Activated naive CD4-positive, alpha-beta T cell treated with anti-CD3 and anti-CD28 coated beads, Interleukin-2, amount 10 ng/mL, durations not matched to agents 7 days and 5 days (primary cell): ENCODE measurements at regions not wholly inside any gene's neighbourhood (a gene's known extent, or its start where the extent isn't known, plus 50 kb on each side); places are given as distances from the start of the nearest gene placed in this dataset.

Source experiments
- CTCF ChIA-PET: fragments of 350-600 bp; sonication (Branson Sonifier 250); formaldehyde crosslinking; loops from one replicate; lab custom pipeline; 2021; ENCODE audit warnings: antibody characterized with exemption; lab: Charles Lee
- DNase-seq: peaks from one replicate; pipeline ENCODE4 v3.0.0-alpha.2; 2020
- H3K27ac Mint-ChIP-seq: one replicate; pipeline ENCODE4 v1.8.0; 2021; ENCODE audit warnings: mild to moderate bottlenecking, moderate library complexity, mixed read lengths
- H3K27me3 Mint-ChIP-seq: one replicate; pipeline ENCODE4 v1.8.0; 2021; ENCODE audit warnings: mild to moderate bottlenecking, mixed read lengths
- H3K36me3 Mint-ChIP-seq: one replicate; pipeline ENCODE4 v1.8.0; 2021; ENCODE audit warnings: mixed read lengths
- H3K4me1 Mint-ChIP-seq: one replicate; pipeline ENCODE4 v1.8.0; 2021; ENCODE audit warnings: mixed read lengths
- H3K4me3 Mint-ChIP-seq: one replicate; pipeline ENCODE4 v1.8.0; 2021; ENCODE audit warnings: mild to moderate bottlenecking, moderate library complexity, mixed read lengths
- H3K9me3 Mint-ChIP-seq: one replicate; pipeline ENCODE4 v1.8.0; 2021; ENCODE audit warnings: mixed read lengths

GRCh38 chr2:153138651-153139375, 339.7 kb downstream of the RPRM start:
- H3K4me1 Mint-ChIP-seq: no peaks in the 10 kb centered on the region
- H3K4me3 Mint-ChIP-seq: no peak overlapping the region
- no peaks in the 10 kb centered on the region for H3K27me3 Mint-ChIP-seq
- no peak for DNase-seq
- H3K9me3 Mint-ChIP-seq: no peaks in the 10 kb centered on the region
- CTCF ChIA-PET: no interaction called here
- H3K36me3 Mint-ChIP-seq: no peaks in the 10 kb centered on the region
- H3K27ac Mint-ChIP-seq: no peak overlapping the region

GRCh38 chr2:153136216-153136615, 342.3 kb downstream of the RPRM start:
- Mint-ChIP-seq H3K36me3 (no peaks in the 10 kb centered on the region), H3K9me3 (no peaks in the 10 kb centered on the region), H3K4me1 (no peaks in the 10 kb centered on the region), H3K27ac (no peak overlapping the region), H3K27me3 (no peaks in the 10 kb centered on the region), H3K4me3 (no peak overlapping the region)
- no peak for DNase-seq
- CTCF ChIA-PET: no interaction called here

- DNase-seq: no peak
- H3K36me3 Mint-ChIP-seq: no peaks in the 10 kb centered on the region
- H3K4me3 Mint-ChIP-seq: no peak overlapping the region
- no peaks in the 10 kb centered on the region for H3K9me3 Mint-ChIP-seq
- H3K27ac Mint-ChIP-seq: no peak overlapping the region
- H3K27me3 Mint-ChIP-seq: no peaks in the 10 kb centered on the region
- H3K4me1 Mint-ChIP-seq: no peaks in the 10 kb centered on the region
- CTCF ChIA-PET: no interaction called here
Observed at GRCh38 chr2:153134725-153135124, 343.8 kb downstream of the RPRM start.

- Mint-ChIP-seq H3K4me3 (no peak overlapping the region), H3K36me3 (no peaks in the 10 kb centered on the region), H3K27ac (no peak overlapping the region), H3K4me1 (no peaks in the 10 kb centered on the region), H3K9me3 (peaks cover 2% of the 10 kb centered on the region), H3K27me3 (no peaks in the 10 kb centered on the region)
- no peak for DNase-seq
- CTCF ChIA-PET: no interaction called here
Observed at GRCh38 chr2:153133716-153134115, 344.8 kb downstream of the RPRM start.

- H3K27me3 Mint-ChIP-seq: no peaks in the 10 kb centered on the region
- DNase-seq: no peak
- no peaks in the 10 kb centered on the region for H3K4me1 Mint-ChIP-seq
- H3K36me3 Mint-ChIP-seq: no peaks in the 10 kb centered on the region
- CTCF ChIA-PET: no interaction called here
- H3K4me3 Mint-ChIP-seq: no peak overlapping the region
- no peak overlapping the region for H3K27ac Mint-ChIP-seq
- H3K9me3 Mint-ChIP-seq: peaks cover 2% of the 10 kb centered on the region
Observed at GRCh38 chr2:153132418-153132817, 346.1 kb downstream of the RPRM start.

- no peaks in the 10 kb centered on the region for H3K27me3 Mint-ChIP-seq
- CTCF ChIA-PET: interaction anchor here (1.0 kb wide), 1 partner anchor 189 kb away, joined by 3 read pairs; no protein-coding TSS in a partner anchor
- H3K4me1 Mint-ChIP-seq: no peaks in the 10 kb centered on the region
- H3K27ac Mint-ChIP-seq: no peak overlapping the region
- H3K9me3 Mint-ChIP-seq: no peaks in the 10 kb centered on the region
- no peak for DNase-seq
- no peak overlapping the region for H3K4me3 Mint-ChIP-seq
- no peaks in the 10 kb centered on the region for H3K36me3 Mint-ChIP-seq
Observed at GRCh38 chr2:153115141-153115540, 363.4 kb downstream of the RPRM start.

- H3K4me3 Mint-ChIP-seq: no peak overlapping the region
- H3K9me3 Mint-ChIP-seq: no peaks in the 10 kb centered on the region
- no peak for DNase-seq
- CTCF ChIA-PET: no interaction called here
- H3K36me3 Mint-ChIP-seq: no peaks in the 10 kb centered on the region
- no peak overlapping the region for H3K27ac Mint-ChIP-seq
- H3K4me1 Mint-ChIP-seq: peaks cover 6% of the 10 kb centered on the region
- no peaks in the 10 kb centered on the region for H3K27me3 Mint-ChIP-seq
Observed at GRCh38 chr2:153110486-153110885, 368.1 kb downstream of the RPRM start.

- Mint-ChIP-seq H3K4me3 (no peak overlapping the region), H3K36me3 (no peaks in the 10 kb centered on the region), H3K9me3 (no peaks in the 10 kb centered on the region), H3K4me1 (peaks cover 6% of the 10 kb centered on the region), H3K27me3 (no peaks in the 10 kb centered on the region), H3K27ac (no peak overlapping the region)
- no peak for DNase-seq
- CTCF ChIA-PET: no interaction called here
Observed at GRCh38 chr2:153109793-153110192, 368.8 kb downstream of the RPRM start.

GRCh38 chr2:153106802-153107477, 371.6 kb downstream of the RPRM start:
- Mint-ChIP-seq H3K27ac (peak overlapping the region; percentile 24), H3K9me3 (no peaks in the 10 kb centered on the region), H3K36me3 (no peaks in the 10 kb centered on the region), H3K27me3 (no peaks in the 10 kb centered on the region), H3K4me1 (peaks cover 6% of the 10 kb centered on the region), H3K4me3 (no peak overlapping the region)
- no peak for DNase-seq
- CTCF ChIA-PET: interaction anchor here (0.6 kb wide), 1 partner anchor 117 kb away, joined by 3 read pairs; no protein-coding TSS in a partner anchor

GRCh38 chr2:153105829-153106578, 372.6 kb downstream of the RPRM start:
- H3K4me3 Mint-ChIP-seq: no peak overlapping the region
- CTCF ChIA-PET: no interaction called here
- no peak for DNase-seq
- H3K27ac Mint-ChIP-seq: no peak overlapping the region
- no peaks in the 10 kb centered on the region for H3K27me3 Mint-ChIP-seq
- peaks cover 6% of the 10 kb centered on the region for H3K4me1 Mint-ChIP-seq
- H3K36me3 Mint-ChIP-seq: no peaks in the 10 kb centered on the region
- no peaks in the 10 kb centered on the region for H3K9me3 Mint-ChIP-seq

- no peaks in the 10 kb centered on the region for H3K27me3 Mint-ChIP-seq
- no peaks in the 10 kb centered on the region for H3K36me3 Mint-ChIP-seq
- DNase-seq: no peak
- CTCF ChIA-PET: no interaction called here
- peaks cover 4% of the 10 kb centered on the region for H3K9me3 Mint-ChIP-seq
- H3K4me1 Mint-ChIP-seq: no peaks in the 10 kb centered on the region
- no peak overlapping the region for H3K4me3 Mint-ChIP-seq
- no peak overlapping the region for H3K27ac Mint-ChIP-seq
Observed at GRCh38 chr2:153101187-153101586, 377.4 kb downstream of the RPRM start.

- H3K27ac Mint-ChIP-seq: no peak overlapping the region
- H3K4me1 Mint-ChIP-seq: no peaks in the 10 kb centered on the region
- CTCF ChIA-PET: no interaction called here
Observed at GRCh38 chr2:153100151-153100550, 378.4 kb downstream of the RPRM start.

GRCh38 chr2:153098073-153098472, 379.7 kb downstream of the ARL6IP6 start:
- CTCF ChIA-PET: no interaction called here
- Mint-ChIP-seq H3K4me3 (no peak overlapping the region), H3K27me3 (no peaks in the 10 kb centered on the region), H3K36me3 (no peaks in the 10 kb centered on the region), H3K9me3 (peaks cover 7% of the 10 kb centered on the region), H3K4me1 (no peaks in the 10 kb centered on the region), H3K27ac (no peak overlapping the region)
- DNase-seq: no peak

More at GRCh38 chr2:153100151-153100550, 378.4 kb downstream of the RPRM start:
- Mint-ChIP-seq H3K9me3 (peaks cover 4% of the 10 kb centered on the region), H3K27me3 (no peaks in the 10 kb centered on the region), H3K4me3 (no peak overlapping the region), H3K36me3 (no peaks in the 10 kb centered on the region)
- no peak for DNase-seq

- CTCF ChIA-PET: no interaction called here
- no peak overlapping the region for H3K27ac Mint-ChIP-seq
- H3K27me3 Mint-ChIP-seq: no peaks in the 10 kb centered on the region
- peaks cover 7% of the 10 kb centered on the region for H3K9me3 Mint-ChIP-seq
- DNase-seq: no peak
- H3K36me3 Mint-ChIP-seq: no peaks in the 10 kb centered on the region
- no peaks in the 10 kb centered on the region for H3K4me1 Mint-ChIP-seq
- no peak overlapping the region for H3K4me3 Mint-ChIP-seq
Observed at GRCh38 chr2:153096272-153096671, 377.9 kb downstream of the ARL6IP6 start.
